ENCODE measurements at regions not wholly inside any gene's neighbourhood (a gene's known extent, or its start where the extent isn't known, plus 50 kb on each side); places are given as distances from the start of the nearest gene placed in this dataset.

DNA sequence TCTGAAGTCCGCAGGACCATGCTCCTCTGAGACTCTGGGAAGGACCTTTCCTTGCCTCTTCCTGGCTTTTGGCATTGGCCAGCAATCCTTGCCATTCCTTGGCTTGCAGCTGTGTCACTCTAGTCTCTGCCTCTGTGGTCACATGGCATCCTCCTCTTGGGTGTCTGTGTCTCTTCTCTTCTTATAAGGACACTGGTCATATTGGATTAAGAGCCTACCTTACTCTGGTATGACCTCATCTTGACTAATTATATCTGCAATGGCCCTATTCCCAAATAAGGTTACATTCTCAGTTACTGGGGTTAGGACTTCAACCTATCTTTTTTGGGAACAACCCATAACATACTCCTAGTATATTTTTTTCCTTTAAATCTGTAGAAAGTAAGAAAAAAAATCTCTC lies 49.9 kb upstream of the GTSF1L start:
- no peak for TF ChIP-seq POLR2A (IDR thresholded peaks at IDR 0.05)
- TF ChIP-seq, protein P1, sequence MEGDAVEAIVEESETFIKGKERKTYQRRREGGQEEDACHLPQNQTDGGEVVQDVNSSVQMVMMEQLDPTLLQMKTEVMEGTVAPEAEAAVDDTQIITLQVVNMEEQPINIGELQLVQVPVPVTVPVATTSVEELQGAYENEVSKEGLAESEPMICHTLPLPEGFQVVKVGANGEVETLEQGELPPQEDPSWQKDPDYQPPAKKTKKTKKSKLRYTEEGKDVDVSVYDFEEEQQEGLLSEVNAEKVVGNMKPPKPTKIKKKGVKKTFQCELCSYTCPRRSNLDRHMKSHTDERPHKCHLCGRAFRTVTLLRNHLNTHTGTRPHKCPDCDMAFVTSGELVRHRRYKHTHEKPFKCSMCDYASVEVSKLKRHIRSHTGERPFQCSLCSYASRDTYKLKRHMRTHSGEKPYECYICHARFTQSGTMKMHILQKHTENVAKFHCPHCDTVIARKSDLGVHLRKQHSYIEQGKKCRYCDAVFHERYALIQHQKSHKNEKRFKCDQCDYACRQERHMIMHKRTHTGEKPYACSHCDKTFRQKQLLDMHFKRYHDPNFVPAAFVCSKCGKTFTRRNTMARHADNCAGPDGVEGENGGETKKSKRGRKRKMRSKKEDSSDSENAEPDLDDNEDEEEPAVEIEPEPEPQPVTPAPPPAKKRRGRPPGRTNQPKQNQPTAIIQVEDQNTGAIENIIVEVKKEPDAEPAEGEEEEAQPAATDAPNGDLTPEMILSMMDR (IDR thresholded peaks at IDR 0.05): no peak

All from heart left ventricle (tissue), 13 donors.